GM20000 (cell line): ENCODE measurements at regions not wholly inside any gene's neighbourhood (a gene's known extent, or its start where the extent isn't known, plus 50 kb on each side); places are given as distances from the start of the nearest gene placed in this dataset.

Source experiments
- DNase-seq: peaks from one replicate; pipeline ENCODE4 v3.0.0; 2012; ENCODE audit warnings: low spot score
- CTCF ChIP-seq: IDR thresholded peaks from 2 replicates; pipeline ENCODE4 v1.5.1; 2012; ENCODE audit warnings: mild to moderate bottlenecking, control low read depth; ENCODE audit errors: extremely low read depth, missing control alignments

DNA sequence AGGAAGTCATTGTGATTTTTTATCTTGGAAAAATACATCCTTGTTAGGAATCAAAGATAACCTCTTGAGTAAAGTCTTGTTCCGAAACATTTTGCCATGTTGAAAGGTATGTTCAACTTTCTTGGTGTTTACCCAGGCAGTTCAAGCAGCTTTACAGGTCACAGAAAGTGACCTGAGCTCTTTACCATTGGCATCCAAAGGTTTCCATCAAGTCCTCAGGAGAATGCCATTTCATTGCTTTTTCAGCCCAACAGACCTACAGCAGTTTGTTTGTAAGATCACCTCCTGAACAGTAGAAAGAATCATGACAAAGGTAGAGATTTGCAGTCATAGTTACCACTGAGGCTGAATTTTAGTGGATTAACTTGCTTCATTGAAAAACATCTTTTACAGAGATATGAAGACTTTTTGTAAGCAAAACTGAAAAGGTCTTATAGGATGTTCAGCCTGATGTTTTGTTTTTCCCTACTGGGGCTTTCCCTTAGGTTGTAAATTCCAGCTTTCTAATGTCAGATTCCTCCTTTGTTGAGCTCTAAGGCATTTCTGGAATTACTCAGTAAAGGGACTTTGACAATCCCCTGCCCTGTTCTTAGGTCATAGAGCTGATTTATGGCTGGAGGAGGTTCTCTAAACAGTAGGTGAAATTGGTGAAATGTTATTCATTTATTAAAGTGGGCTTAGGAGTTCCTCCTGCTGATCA, 236.8 kb upstream of the RBMS1 start:
- no peak for DNase-seq
- TF ChIP-seq CTCF: no peak

DNA sequence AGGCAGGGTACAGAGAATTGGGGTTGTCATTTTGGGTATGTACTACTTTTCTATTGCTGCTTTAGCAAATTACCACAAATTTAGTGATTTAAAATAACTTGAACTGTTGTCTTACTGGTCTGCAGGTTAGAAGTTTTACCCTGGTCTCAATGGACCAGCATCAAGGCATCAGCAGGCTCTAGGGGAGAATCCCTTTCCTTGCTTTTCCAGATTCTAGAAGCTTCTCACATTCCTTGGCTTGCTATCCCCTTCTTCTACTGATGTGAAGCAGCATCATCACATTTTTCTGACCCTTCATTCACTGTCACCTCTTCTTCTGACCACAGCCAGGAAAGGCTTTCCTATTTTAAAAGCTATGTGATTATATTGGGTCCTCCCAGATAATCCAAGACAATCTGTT, 237.8 kb upstream of the RBMS1 start:
- TF ChIP-seq CTCF: no peak
- no peak for DNase-seq

- TF ChIP-seq CTCF: no peak
- DNase-seq: no peak
These were observed 238.2 kb upstream of the RBMS1 start for GRCh38 chr2:160731856-160732255.

DNA sequence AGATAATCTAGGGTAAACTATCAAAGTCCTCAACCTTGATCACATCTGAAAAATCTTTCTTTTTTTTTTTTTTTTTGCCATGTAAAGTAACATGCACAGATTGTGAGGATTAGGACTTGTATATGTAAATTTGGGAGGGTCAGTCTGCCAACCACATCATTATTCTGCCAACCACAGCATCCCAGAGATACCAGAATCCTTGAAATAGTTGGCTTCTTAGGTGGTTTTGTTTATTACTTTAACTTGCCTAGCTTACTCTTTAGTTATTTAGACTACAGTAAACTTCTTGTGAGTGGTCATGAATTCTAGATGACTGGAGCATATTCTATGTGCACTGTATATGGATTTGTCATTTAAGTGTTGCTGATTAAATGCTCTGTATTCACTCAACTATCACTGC, 242.1 kb upstream of the RBMS1 start:
- no peak for DNase-seq
- no peak for TF ChIP-seq CTCF

GRCh38 chr2:160736148-160737028, 242.8 kb upstream of the RBMS1 start:
- TF ChIP-seq CTCF: no peak
- no peak for DNase-seq

GRCh38 chr2:160737247-160737646, 243.6 kb upstream of the RBMS1 start:
- TF ChIP-seq CTCF: no peak
- no peak for DNase-seq

- no peak for TF ChIP-seq CTCF
- no peak for DNase-seq
These were observed 247.7 kb upstream of the RBMS1 start for GRCh38 chr2:160741271-160741670.
